NCI-H1436 treated with DMSO at 0.1 percent for 48 hours (cell line): ENCODE measurements at regions not wholly inside any gene's neighbourhood (a gene's known extent, or its start where the extent isn't known, plus 50 kb on each side); places are given as distances from the start of the nearest gene placed in this dataset.

Source experiments
- DNase-seq: peaks from one replicate; lab custom pipeline; 2025; lab: John Stamatoyannopoulos, UW

DNA sequence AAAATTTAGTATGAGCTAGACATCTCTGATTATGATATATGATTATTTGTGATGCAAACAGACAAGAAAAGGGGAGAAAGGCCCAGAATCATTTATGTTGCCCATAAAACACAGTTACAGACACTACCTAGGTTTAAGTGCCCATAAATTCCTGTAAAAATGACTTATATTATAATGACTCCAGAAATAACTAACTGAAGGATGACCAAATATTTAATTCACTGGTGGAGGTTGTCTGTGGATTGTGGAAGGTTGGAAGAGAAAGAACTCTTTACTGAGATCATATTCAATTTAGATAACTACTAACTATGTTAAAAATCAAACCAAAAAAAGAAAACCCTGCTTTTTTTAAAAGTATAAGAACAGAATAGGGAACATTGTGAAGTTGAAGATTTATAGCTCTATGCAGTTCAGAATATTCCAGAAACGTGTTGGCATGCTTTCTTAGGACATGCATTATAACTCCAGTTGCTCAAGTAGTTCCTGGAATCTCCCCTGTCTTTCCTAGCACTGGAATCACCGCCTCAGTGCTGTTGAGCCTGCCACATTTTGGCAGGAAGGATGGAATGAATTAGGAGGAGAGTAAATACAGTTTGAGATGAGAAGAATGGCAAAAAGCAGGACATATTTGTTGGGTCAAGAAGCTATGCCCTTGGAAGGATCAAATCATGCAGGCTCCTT, 72.0 kb upstream of the PAPPA start:
- no peak for DNase-seq

GRCh38 chr9:116083837-116084236, 69.8 kb upstream of the PAPPA start:
- no peak for DNase-seq

- DNase-seq: no peak
These were observed 69.1 kb upstream of the PAPPA start for GRCh38 chr9:116084497-116084896.

DNA sequence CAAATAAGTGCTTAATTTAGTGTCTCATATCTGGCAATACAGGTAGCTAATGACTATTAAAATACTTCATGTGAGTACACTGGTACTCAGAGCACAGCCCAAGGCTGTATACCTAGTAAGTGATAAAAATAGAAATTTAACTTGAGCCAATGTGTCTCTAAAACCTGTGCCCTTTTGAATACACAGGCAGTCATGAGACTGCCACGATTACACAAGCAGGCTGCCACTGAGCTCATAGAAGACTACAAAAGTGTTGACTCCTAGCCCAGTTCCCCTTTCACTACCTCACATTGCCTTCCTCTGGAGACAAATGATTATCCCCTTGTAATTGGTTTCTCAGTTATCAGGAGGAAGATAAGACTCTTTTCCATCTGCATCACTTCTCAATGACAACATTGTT, 66.3 kb upstream of the PAPPA start:
- no peak for DNase-seq

- no peak for DNase-seq
These were observed 65.8 kb upstream of the PAPPA start for GRCh38 chr9:116087751-116088194.

GRCh38 chr9:116088396-116088795, 65.2 kb upstream of the PAPPA start:
- DNase-seq: no peak

GRCh38 chr9:116090030-116090770, 63.4 kb upstream of the PAPPA start:
- DNase-seq: no peak

GRCh38 chr9:116094846-116095245, 58.7 kb upstream of the PAPPA start:
- no peak for DNase-seq

- no peak for DNase-seq
These were observed 58.2 kb upstream of the PAPPA start for GRCh38 chr9:116095403-116095802.

- no peak for DNase-seq
These were observed 57.5 kb upstream of the PAPPA start for GRCh38 chr9:116096046-116096445.

GRCh38 chr9:116096853-116097252, 56.7 kb upstream of the PAPPA start:
- no peak for DNase-seq

GRCh38 chr9:116098476-116098875, 55.1 kb upstream of the PAPPA start:
- no peak for DNase-seq

GRCh38 chr9:116099821-116100220, 53.8 kb upstream of the PAPPA start:
- no peak for DNase-seq

GRCh38 chr9:116100711-116101121, 52.9 kb upstream of the PAPPA start:
- no peak for DNase-seq

GRCh38 chr9:116101516-116101915, 52.1 kb upstream of the PAPPA start:
- DNase-seq: no peak

DNA sequence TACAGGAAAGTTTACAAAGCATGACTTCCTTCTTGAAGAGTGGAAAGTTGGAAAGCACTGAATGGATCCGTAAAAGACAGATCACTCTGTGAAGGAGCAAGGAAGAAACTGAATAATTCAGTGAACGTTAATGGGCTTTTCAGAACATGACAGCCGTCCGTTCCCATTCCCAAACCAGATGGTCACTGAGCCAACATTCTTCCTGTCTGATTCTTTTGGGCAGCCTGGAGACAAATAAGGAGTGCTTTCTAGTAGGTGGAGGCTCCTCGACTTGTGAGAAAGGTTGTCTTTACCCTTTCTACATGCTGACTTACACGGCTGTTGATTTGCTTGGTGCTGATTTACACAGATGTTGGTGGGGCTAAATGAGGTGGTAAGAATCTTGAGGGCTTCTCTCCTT, 51.0 kb upstream of the PAPPA start:
- no peak for DNase-seq
